ENCODE measurements at regions not wholly inside any gene's neighbourhood (a gene's known extent, or its start where the extent isn't known, plus 50 kb on each side); places are given as distances from the start of the nearest gene placed in this dataset.
A peak's percentile ranks its signal among the peaks of the same experiment; 100 is the strongest.

DNA sequence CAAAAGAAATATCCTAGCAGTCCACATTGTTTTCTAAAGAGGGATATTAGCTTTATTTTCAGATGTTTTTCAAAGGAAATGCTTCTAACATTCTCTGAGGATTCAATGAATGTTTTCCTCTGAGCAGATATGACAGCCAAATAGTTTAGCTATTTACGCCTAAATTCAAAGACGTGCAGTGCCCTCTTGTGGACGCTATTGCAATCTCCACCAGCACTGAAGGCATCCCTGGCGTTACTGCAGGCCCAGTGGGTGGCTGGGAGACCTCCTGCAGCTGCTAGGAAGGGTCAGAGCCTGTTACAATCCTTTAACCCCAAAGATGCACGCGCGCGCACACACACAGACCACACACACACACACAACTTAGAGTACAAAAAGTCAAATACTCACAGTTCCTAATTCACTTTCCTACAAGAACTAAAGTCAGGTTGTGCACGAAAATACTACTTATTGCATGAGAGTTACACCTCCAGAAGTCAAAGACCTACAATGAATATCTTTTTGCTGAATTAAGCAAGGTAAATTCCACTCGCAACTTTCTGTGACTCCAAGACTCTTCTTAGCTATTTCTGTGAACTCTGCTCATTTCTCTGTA, 589.3 kb upstream of the TMEM132C start:
- DNase-seq = peak; percentile 51
- no peaks in the 10 kb centered on the region for H3K36me3 Mint-ChIP-seq (ENCODE audit: low read depth)
- H3K4me3 Mint-ChIP-seq = no peak overlapping the region
- no peak for ATAC-seq
- no peak overlapping the region for H3K27ac Mint-ChIP-seq
- no peaks in the 10 kb centered on the region for H3K9me3 Mint-ChIP-seq
- H3K4me1 Mint-ChIP-seq = no peaks in the 10 kb centered on the region
- no peaks in the 10 kb centered on the region for H3K27me3 Mint-ChIP-seq

DNA sequence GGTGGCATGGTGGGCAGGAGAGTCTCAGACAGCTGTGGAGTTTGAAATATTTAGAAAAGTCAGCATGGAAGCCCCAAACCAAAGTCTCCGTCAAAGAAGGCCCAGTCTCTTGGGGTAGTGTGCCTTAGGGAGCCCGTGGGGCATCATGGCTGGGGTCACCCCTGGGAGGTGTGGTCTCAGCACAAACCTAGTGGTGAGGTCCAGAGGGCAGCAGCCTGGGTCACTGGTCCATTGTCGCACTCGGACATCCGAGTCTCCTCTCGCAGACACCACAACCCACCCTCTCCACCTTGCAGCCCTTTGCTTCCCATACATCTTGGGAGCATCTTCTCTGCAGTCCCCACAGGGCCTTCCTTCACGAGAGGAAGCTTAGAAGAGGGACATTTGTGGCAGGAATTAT, 588.0 kb upstream of the TMEM132C start:
- Mint-ChIP-seq H3K4me3 (no peak overlapping the region), H3K27me3 (no peaks in the 10 kb centered on the region), H3K4me1 (no peaks in the 10 kb centered on the region), H3K9me3 (no peaks in the 10 kb centered on the region), H3K27ac (no peak overlapping the region), H3K36me3 (ENCODE audit: low read depth) (no peaks in the 10 kb centered on the region)
- no peak for DNase-seq
- ATAC-seq = no peak

- Mint-ChIP-seq H3K9me3 (no peaks in the 10 kb centered on the region), H3K27me3 (no peaks in the 10 kb centered on the region), H3K4me3 (no peak overlapping the region), H3K36me3 (ENCODE audit: low read depth) (no peaks in the 10 kb centered on the region), H3K4me1 (no peaks in the 10 kb centered on the region), H3K27ac (no peak overlapping the region)
- ATAC-seq (no peak), DNase-seq (no peak)
These were observed 586.5 kb upstream of the TMEM132C start for GRCh38 chr12:127680516-127680915.

- no peaks in the 10 kb centered on the region for H3K36me3 Mint-ChIP-seq (ENCODE audit: low read depth)
- DNase-seq (no peak), ATAC-seq (no peak)
- no peak overlapping the region for H3K27ac Mint-ChIP-seq
- no peaks in the 10 kb centered on the region for H3K27me3 Mint-ChIP-seq
- no peaks in the 10 kb centered on the region for H3K9me3 Mint-ChIP-seq
- H3K4me3 Mint-ChIP-seq = no peak overlapping the region
- no peaks in the 10 kb centered on the region for H3K4me1 Mint-ChIP-seq
These were observed 585.7 kb upstream of the TMEM132C start for GRCh38 chr12:127681151-127681754.

DNA sequence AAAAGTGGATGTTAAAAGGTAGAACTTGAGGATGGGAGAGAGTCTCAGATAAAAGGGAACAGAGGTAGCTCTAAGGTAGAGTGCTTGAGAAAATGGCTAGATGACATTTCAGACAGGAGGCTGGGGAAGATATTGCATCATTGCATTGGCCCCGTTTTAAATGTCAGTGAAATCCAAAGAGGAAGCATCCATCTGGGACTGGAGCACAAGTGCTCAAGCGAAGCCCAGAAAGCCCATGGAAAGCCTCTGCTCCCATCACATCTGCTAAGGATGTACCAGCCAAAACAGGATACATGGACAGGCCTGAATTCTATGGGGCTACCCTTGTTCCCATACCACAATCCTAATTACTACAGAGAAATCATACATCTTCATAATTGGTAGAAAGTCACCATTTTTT, 581.5 kb upstream of the TMEM132C start:
- Mint-ChIP-seq H3K27ac (no peak overlapping the region), H3K4me3 (no peak overlapping the region), H3K9me3 (no peaks in the 10 kb centered on the region), H3K27me3 (no peaks in the 10 kb centered on the region), H3K36me3 (ENCODE audit: low read depth) (no peaks in the 10 kb centered on the region), H3K4me1 (no peaks in the 10 kb centered on the region)
- DNase-seq (no peak), ATAC-seq (no peak)

DNA sequence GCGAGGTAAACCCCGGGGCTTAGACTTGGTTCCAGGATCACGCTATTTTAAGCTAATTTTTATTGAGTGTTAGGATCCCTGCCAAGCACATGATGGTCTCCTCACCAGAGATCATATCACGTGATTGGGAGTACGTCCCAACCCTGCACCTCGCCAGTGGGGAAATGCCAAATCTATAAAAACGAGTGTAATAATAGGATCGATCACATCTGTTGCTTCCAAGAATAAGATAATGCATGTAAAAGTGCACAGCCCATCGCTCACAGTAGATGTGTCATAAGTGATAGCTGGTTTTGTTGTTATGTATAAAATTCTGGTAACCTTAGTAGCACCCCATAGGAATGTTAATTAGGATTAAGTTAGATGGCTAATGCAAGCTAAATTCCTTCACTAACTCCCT, 581.0 kb upstream of the TMEM132C start:
- no peak for ATAC-seq
- Mint-ChIP-seq H3K4me1 (no peaks in the 10 kb centered on the region), H3K9me3 (no peaks in the 10 kb centered on the region), H3K4me3 (no peak overlapping the region), H3K27me3 (no peaks in the 10 kb centered on the region), H3K36me3 (ENCODE audit: low read depth) (no peaks in the 10 kb centered on the region), H3K27ac (no peak overlapping the region)
- no peak for DNase-seq

DNA sequence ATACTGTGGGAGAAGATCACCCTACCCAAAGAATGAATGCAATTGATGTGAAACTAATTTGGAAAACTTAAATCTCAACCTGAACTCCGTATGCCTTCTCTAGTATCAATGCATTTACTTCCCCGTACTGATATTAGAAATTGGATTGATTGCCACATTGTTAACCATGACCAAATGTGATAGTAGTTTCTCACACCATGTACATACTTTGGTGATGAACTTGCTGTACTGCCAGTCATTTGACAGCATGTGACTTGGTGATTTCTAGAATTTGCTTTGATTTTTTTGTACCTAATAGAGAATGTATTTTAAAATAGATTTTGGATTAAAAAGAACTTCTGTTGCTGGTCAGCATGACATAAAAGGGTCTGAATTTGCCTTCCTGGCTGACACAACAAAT, 579.8 kb upstream of the TMEM132C start:
- H3K9me3 Mint-ChIP-seq = no peaks in the 10 kb centered on the region
- H3K27ac Mint-ChIP-seq = no peak overlapping the region

GRCh38 chr12:127688906-127689428, 578.0 kb upstream of the TMEM132C start:
- Mint-ChIP-seq H3K9me3 (no peaks in the 10 kb centered on the region), H3K27me3 (no peaks in the 10 kb centered on the region), H3K36me3 (ENCODE audit: low read depth) (no peaks in the 10 kb centered on the region), H3K4me3 (no peak overlapping the region), H3K27ac (no peak overlapping the region), H3K4me1 (no peaks in the 10 kb centered on the region)
- DNase-seq (no peak), ATAC-seq (no peak)

More for the DNA sequence above, 579.8 kb upstream of the TMEM132C start:
- H3K4me3 Mint-ChIP-seq = no peak overlapping the region
- DNase-seq (no peak), ATAC-seq (no peak)
- no peaks in the 10 kb centered on the region for H3K36me3 Mint-ChIP-seq (ENCODE audit: low read depth)
- H3K27me3 Mint-ChIP-seq = no peaks in the 10 kb centered on the region
- H3K4me1 Mint-ChIP-seq = no peaks in the 10 kb centered on the region

DNA sequence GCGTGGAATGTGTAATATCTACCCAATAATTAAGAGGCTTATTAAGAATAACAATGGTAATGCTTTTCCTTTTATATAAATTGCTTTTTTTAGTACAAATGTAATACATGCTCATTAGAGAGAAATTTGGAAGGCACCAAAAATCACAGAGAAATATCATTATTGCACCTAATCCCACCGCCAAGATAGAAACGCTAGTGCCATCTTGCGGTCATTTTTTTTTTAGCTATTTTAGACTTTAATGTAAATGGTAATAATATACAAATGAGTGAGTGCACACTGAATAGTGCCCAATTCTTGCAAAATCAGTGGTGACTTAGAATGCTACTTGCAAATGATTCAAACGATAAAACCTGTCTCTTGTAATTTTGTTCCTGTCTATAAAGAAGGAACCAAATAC, 576.8 kb upstream of the TMEM132C start:
- no peak for DNase-seq
- H3K36me3 Mint-ChIP-seq (ENCODE audit: low read depth) = no peaks in the 10 kb centered on the region
- ATAC-seq = no peak
- H3K27ac Mint-ChIP-seq = no peak overlapping the region
- no peaks in the 10 kb centered on the region for H3K9me3 Mint-ChIP-seq
- no peak overlapping the region for H3K4me3 Mint-ChIP-seq
- H3K27me3 Mint-ChIP-seq = no peaks in the 10 kb centered on the region
- H3K4me1 Mint-ChIP-seq = no peaks in the 10 kb centered on the region

- H3K27ac Mint-ChIP-seq = no peak overlapping the region
- DNase-seq (no peak), ATAC-seq (no peak)
- peaks cover 7% of the 10 kb centered on the region for H3K9me3 Mint-ChIP-seq
- H3K36me3 Mint-ChIP-seq (ENCODE audit: low read depth) = peaks cover 2% of the 10 kb centered on the region
- H3K4me1 Mint-ChIP-seq = no peaks in the 10 kb centered on the region
- no peak overlapping the region for H3K4me3 Mint-ChIP-seq
- H3K27me3 Mint-ChIP-seq = no peaks in the 10 kb centered on the region
These were observed 570.0 kb upstream of the TMEM132C start for GRCh38 chr12:127696963-127697362.

DNA sequence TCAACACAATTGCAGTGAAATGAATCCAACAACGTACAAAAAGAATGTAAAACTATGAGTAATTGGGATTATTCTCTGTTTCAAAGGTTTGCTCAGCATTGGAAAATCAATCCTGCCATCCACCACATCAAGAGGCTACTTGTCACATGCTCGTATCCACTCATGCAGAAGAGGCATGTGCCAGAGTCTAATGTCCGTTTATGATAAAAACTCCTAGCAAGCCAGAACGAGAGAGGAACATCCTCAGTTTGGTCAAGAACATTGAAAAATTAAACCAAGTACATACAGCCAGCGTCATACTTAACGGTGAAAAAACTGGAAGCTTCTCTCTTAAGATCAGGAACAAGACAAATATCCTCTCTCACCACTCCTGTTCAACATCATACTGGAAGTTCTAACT, 563.9 kb upstream of the TMEM132C start:
- Mint-ChIP-seq H3K4me3 (no peak overlapping the region), H3K27ac (no peak overlapping the region), H3K9me3 (peaks cover 13% of the 10 kb centered on the region)

GRCh38 chr12:127711108-127711507, 555.9 kb upstream of the TMEM132C start:
- H3K4me1 Mint-ChIP-seq = no peaks in the 10 kb centered on the region
- H3K27ac Mint-ChIP-seq = no peak overlapping the region
- H3K27me3 Mint-ChIP-seq = no peaks in the 10 kb centered on the region
- ATAC-seq (no peak), DNase-seq (no peak)
- no peak overlapping the region for H3K4me3 Mint-ChIP-seq
- no peaks in the 10 kb centered on the region for H3K36me3 Mint-ChIP-seq (ENCODE audit: low read depth)
- peaks cover 4% of the 10 kb centered on the region for H3K9me3 Mint-ChIP-seq

More for the DNA sequence above, 563.9 kb upstream of the TMEM132C start:
- DNase-seq (no peak), ATAC-seq (no peak)
- Mint-ChIP-seq H3K4me1 (no peaks in the 10 kb centered on the region), H3K36me3 (ENCODE audit: low read depth) (peaks cover 2% of the 10 kb centered on the region), H3K27me3 (no peaks in the 10 kb centered on the region)

DNA sequence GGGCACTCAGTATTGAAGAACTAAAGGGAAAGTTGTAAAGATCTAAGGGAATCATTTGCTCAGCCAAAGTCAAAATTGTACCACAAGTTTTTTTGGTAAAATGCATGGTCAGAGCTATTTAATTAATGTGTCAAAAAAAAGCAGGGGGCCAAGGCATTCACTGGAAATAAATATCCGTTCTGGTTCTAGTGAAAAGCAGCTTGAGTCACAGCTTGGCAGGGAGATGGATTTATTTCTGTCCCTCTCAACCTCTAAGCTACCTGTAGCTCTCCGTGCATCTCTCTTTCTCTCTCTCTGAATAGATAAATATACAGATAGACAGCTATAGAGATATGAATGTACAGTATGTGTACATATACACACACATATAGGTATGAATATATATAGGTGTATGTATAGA, 554.4 kb upstream of the TMEM132C start:
- no peaks in the 10 kb centered on the region for H3K36me3 Mint-ChIP-seq (ENCODE audit: low read depth)
- H3K4me3 Mint-ChIP-seq = no peak overlapping the region
- H3K27me3 Mint-ChIP-seq = no peaks in the 10 kb centered on the region
- H3K27ac Mint-ChIP-seq = no peak overlapping the region
- peaks cover 4% of the 10 kb centered on the region for H3K9me3 Mint-ChIP-seq
- DNase-seq (no peak), ATAC-seq (no peak)
- H3K4me1 Mint-ChIP-seq = no peaks in the 10 kb centered on the region

- DNase-seq (no peak), ATAC-seq (no peak)
- H3K36me3 Mint-ChIP-seq (ENCODE audit: low read depth) = no peaks in the 10 kb centered on the region
- no peaks in the 10 kb centered on the region for H3K9me3 Mint-ChIP-seq
- H3K4me3 Mint-ChIP-seq = no peak overlapping the region
- no peaks in the 10 kb centered on the region for H3K4me1 Mint-ChIP-seq
- H3K27me3 Mint-ChIP-seq = no peaks in the 10 kb centered on the region
- no peak overlapping the region for H3K27ac Mint-ChIP-seq
These were observed 550.8 kb upstream of the TMEM132C start for GRCh38 chr12:127716166-127716565.

- H3K27ac Mint-ChIP-seq = no peak overlapping the region
- H3K36me3 Mint-ChIP-seq (ENCODE audit: low read depth) = peaks cover under 1% of the 10 kb centered on the region
- DNase-seq = no peak
- H3K4me3 Mint-ChIP-seq = no peak overlapping the region
- no peaks in the 10 kb centered on the region for H3K4me1 Mint-ChIP-seq
- peaks cover 3% of the 10 kb centered on the region for H3K9me3 Mint-ChIP-seq
- no peak for ATAC-seq
- no peaks in the 10 kb centered on the region for H3K27me3 Mint-ChIP-seq
These were observed 549.7 kb upstream of the TMEM132C start for GRCh38 chr12:127717278-127717677.
